ENCODE measurements at regions not wholly inside any gene's neighbourhood (a gene's known extent, or its start where the extent isn't known, plus 50 kb on each side); places are given as distances from the start of the nearest gene placed in this dataset.

GRCh38 chr4:63169836-63170235, 1239.4 kb downstream of the TECRL start:
- H3K36me3 ChIP-seq, result no peaks in the 10 kb centered on the region
- TF ChIP-seq POLR2A (IDR thresholded peaks at IDR 0.05) (no peak), CTCF (IDR thresholded peaks at IDR 0.05) (no peak)
- intact Hi-C loops (cut with DNase I), result no loop called here
- H3K4me1 ChIP-seq, result no peaks in the 10 kb centered on the region
- DNase-seq, result no peak
- H3K27ac ChIP-seq, result no peak overlapping the region
- H3K4me3 ChIP-seq, result no peak overlapping the region
- WGBS, 2 donors, result 64 to 82% methylated on average over 2 of the region's 2 CpGs
- no peaks in the 10 kb centered on the region for H3K9me3 ChIP-seq
- H3K27me3 ChIP-seq, result no peaks in the 10 kb centered on the region

- Histone ChIP-seq H3K27ac (no peak overlapping the region), H3K36me3 (no peaks in the 10 kb centered on the region), H3K9me3 (no peaks in the 10 kb centered on the region), H3K4me1 (no peaks in the 10 kb centered on the region), H3K27me3 (no peaks in the 10 kb centered on the region), H3K4me3 (no peak overlapping the region)
- no peak for TF ChIP-seq CTCF (IDR thresholded peaks at IDR 0.05)
- TF ChIP-seq POLR2A (IDR thresholded peaks at IDR 0.05), result no peak
- intact Hi-C loops (cut with DNase I), result no loop called here
- DNase-seq, result no peak
- 94 to 95% methylated on average over 1 of the region's 1 CpG for WGBS, 2 donors
Observed at GRCh38 chr4:63155561-63155960, 1253.7 kb downstream of the TECRL start.

GRCh38 chr4:63123441-63123840, 1285.8 kb downstream of the TECRL start:
- H3K27ac ChIP-seq, result no peak overlapping the region
- TF ChIP-seq POLR2A (IDR thresholded peaks at IDR 0.05), result no peak
- WGBS, 2 donors, result 83 to 91% methylated on average over 5 of the region's 5 CpGs
- H3K4me1 ChIP-seq, result no peaks in the 10 kb centered on the region
- no peaks in the 10 kb centered on the region for H3K9me3 ChIP-seq
- DNase-seq, result no peak
- intact Hi-C loops (cut with DNase I), result no loop called here
- no peaks in the 10 kb centered on the region for H3K36me3 ChIP-seq
- no peaks in the 10 kb centered on the region for H3K27me3 ChIP-seq
- no peak overlapping the region for H3K4me3 ChIP-seq

GRCh38 chr4:63122955-63123354, 1286.3 kb downstream of the TECRL start:
- intact Hi-C loops (cut with DNase I), result no loop called here
- WGBS, 2 donors, result 96 to 97% methylated on average over 2 of the region's 2 CpGs

GRCh38 chr4:63106600-63106999, 1302.7 kb downstream of the TECRL start:
- no peak for DNase-seq
- Histone ChIP-seq H3K36me3 (no peaks in the 10 kb centered on the region), H3K4me1 (no peaks in the 10 kb centered on the region), H3K27me3 (no peaks in the 10 kb centered on the region), H3K27ac (no peak overlapping the region), H3K4me3 (no peak overlapping the region), H3K9me3 (no peaks in the 10 kb centered on the region)
- TF ChIP-seq POLR2A (IDR thresholded peaks at IDR 0.05), result no peak
- no peak for TF ChIP-seq CTCF (IDR thresholded peaks at IDR 0.05)
- intact Hi-C loops (cut with DNase I), result no loop called here
- WGBS, 2 donors, result 65 to 70% methylated on average over 3 of the region's 3 CpGs

More at GRCh38 chr4:63122955-63123354, 1286.3 kb downstream of the TECRL start:
- DNase-seq, result no peak
- no peaks in the 10 kb centered on the region for H3K36me3 ChIP-seq
- H3K9me3 ChIP-seq, result no peaks in the 10 kb centered on the region
- no peak overlapping the region for H3K27ac ChIP-seq
- H3K27me3 ChIP-seq, result no peaks in the 10 kb centered on the region
- H3K4me3 ChIP-seq, result no peak overlapping the region
- H3K4me1 ChIP-seq, result no peaks in the 10 kb centered on the region
- TF ChIP-seq POLR2A (IDR thresholded peaks at IDR 0.05), result no peak
- no peak for TF ChIP-seq CTCF (IDR thresholded peaks at IDR 0.05)

GRCh38 chr4:63105839-63106238, 1303.4 kb downstream of the TECRL start:
- H3K27me3 ChIP-seq, result no peaks in the 10 kb centered on the region
- H3K4me3 ChIP-seq, result no peak overlapping the region
- no peaks in the 10 kb centered on the region for H3K36me3 ChIP-seq
- DNase-seq, result no peak
- intact Hi-C loops (cut with DNase I), result no loop called here
- H3K9me3 ChIP-seq, result no peaks in the 10 kb centered on the region
- H3K4me1 ChIP-seq, result no peaks in the 10 kb centered on the region
- no peak for TF ChIP-seq POLR2A (IDR thresholded peaks at IDR 0.05)
- TF ChIP-seq CTCF (IDR thresholded peaks at IDR 0.05), result no peak
- H3K27ac ChIP-seq, result no peak overlapping the region

All from esophagus squamous epithelium (tissue), 5 donors.